Activated CD8-positive, alpha-beta memory T cell treated with anti-CD3 and anti-CD28 coated beads for 4 hours (primary cell): ENCODE measurements at regions not wholly inside any gene's neighbourhood (a gene's known extent, or its start where the extent isn't known, plus 50 kb on each side); places are given as distances from the start of the nearest gene placed in this dataset.

Experiments used
- DNase-seq, 2 donors: peaks; one replicate each; pipeline ENCODE4 v3.0.0-alpha.2; 2020; ENCODE audit warnings: low read depth in 2 of 2

DNA sequence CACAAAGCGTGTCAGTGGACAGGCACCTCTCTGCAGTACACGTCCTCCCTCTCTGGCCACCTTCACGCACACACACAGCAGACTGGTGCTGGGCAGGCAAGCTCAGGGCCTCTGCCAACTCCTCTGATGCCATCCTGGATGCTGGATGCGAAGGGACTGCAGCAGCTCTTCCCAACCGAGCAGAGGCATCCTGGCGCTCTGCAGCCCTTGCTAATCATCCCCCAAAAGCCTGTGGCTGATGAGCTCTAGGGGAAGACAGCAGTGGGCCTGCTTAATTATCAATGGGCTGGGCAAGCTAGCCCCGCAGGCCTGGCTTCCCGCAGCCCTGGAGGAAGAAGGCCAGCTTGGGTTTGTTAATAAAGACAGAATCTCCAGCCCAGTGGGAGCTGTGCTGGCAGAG is 71.3 kb upstream of the TEX51 start:
- no peak for DNase-seq

DNA sequence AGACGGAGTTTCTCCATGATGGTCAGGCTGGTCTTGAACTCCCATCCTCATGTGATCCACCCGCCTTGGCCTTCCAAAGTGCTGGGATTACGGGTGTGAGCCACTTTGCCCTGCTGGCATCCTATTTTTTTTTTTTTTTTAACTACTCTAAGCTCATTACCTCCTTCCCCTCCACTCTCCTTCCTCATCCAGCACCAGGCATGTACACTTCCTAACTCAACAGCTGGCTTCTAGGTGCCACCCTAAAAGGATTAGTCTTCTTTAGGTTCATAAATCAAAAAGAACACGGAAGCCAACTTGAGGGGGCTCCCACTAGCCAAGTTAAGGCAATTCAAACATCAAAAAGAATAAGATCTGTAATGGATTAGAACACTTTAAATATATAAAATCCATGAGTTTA is 70.6 kb upstream of the TEX51 start:
- no peak for DNase-seq

DNA sequence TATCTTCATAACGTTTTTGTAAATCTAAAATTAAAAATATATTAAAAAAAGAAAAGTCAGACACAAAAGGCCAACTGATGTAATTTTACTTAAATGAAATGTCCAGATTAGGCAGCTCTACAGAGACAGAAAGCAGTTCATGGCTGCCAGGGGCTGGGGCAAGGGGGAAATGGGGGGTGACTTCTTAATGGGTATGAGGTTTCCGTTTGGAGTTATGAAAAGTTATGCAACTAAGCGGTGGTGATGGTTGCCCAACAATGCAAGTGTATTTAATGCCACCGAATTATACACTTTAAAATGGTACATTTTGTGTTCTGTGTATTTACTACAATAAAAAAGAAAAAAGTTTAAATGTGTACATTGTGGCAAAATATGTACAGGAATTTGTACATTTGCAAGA is 70.2 kb upstream of the TEX51 start:
- DNase-seq: no peak

DNA sequence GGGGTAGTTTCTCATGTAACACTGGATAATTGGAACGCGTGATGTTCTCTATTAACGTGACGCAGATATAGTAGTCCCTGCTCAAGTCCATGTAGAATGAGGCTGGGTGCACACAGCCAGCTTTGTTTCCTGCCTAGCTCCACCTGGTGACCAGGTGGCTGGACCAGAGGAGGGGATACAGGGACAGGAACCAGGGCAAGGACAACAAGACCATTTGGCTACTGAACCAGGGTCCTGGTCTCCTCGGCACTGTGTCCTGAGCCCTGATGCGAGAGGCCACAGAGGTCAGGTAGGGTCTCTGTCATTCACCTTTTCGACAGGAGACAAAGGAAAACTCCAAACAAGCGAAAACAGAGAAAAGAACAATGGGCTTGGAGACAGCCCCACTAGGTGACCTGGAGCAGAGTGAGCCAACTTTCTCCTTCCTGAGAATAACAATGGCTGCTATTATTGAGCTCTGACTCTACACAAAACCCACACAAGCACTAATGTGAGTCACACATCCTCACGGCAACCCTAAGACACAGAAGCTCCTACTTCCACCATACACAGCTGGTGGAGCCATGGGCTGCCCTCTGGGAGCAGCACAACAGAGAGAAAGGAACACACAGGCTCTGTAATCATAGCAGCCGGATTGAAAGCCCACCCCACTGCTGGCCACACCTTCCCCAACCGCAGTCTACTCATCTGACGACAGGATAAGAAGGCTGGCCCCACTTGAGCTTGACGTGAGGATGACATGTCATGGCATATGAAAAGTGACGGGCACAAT is 67.3 kb upstream of the TEX51 start:
- DNase-seq: no peak

DNA sequence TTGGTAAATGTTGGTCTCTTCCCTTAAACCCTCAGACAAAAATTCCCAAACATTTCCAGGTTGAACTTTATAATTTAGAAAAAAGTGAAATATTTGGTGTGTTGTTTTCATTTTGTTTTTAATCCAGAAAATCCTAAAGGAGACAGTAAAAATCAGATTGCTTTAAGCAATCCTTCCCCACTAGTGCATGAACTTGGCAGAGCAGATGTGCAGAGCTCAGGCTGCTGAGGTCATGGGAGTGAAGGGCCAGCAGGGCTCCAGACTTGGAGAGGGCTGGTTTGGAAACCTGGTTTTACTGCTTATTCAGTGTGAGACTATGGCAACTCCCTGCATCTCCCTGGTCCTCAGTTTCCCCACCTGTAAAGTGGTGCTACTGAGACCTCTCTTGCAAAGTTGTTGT is 66.7 kb upstream of the TEX51 start:
- no peak for DNase-seq

DNA sequence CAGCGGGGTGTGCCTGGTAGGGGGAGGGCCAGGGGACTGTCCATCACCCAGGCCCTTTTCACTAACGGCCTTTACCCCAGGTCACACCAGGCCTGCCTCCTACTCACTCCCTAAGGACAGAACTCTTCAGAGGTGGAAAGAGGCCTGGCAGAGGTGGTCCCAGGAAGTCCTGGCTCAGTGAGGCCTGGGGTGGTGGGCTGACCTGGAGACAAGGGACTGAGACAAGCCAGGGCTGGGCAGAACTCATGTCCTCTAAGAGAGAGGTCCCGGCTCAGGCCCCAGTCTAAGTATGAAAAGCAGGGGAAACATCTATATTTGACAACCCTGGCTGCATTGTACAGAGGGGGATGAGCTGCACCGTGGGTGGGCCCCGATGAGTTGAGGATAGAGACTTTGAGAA is 65.9 kb upstream of the TEX51 start:
- DNase-seq: no peak

DNA sequence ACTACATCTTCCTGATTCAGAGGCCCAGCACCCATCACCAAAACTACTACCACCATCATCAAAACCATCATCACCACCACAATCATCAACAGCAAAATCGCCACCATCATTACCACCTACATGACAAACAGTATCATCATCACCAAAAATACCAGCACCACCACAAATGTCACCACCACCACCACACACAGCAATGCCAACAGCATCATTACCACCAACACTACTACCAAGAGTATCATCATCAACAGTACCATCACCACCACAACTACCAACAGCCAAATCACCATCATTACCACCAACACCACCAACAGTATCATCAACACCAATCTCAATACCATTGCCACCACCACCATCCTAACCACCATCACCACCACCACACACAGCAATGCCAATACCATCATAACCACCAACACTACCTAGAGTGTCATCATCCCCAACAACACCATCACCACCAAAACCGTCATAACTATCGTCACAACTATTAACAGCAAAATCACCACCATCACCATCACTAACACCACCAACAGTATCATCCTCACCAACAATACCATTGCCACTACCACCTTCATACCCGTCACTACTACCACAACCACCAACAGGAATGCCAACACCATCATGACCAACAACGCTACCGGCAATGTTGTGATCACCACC is 64.6 kb upstream of the TEX51 start:
- no peak for DNase-seq

DNA sequence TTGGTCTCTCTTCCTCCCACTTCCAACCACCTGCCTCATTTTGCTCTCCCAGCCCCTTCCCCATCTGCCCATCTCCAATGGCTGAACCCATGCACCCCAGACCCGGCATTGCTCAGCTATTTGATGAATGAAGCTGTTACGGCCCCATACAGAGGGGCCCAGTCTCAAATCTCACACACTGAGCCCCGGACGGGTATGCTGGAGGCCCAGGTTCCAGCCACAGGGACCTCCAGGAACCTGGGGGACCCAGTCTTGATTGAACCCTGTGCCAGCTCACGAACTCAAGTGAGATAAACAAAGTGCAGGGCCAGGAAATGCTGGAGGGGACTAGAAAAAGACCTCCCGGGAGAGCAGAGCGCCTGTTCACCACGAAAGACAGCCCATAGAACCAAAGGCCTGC is 63.4 kb upstream of the TEX51 start:
- no peak for DNase-seq

DNA sequence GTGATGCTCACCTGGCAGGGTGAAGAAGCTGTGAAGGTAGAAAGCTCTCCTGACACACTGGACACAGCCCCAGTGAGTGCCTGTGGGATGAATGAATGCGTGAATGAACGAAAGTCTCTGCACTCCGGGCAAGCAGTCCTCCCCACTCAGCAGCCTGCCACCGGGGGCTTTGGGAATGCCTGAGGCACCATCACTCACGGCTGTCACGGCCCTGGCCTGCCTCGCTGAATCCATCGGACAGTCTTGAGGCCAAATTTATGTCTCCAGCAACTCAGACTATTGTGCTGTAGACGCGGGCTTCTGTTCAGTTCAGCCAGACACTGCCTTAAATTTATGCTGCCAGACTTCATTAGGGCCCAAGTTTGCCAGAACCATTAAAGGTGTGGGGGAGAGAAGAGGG is 62.9 kb upstream of the TEX51 start:
- no peak for DNase-seq

DNA sequence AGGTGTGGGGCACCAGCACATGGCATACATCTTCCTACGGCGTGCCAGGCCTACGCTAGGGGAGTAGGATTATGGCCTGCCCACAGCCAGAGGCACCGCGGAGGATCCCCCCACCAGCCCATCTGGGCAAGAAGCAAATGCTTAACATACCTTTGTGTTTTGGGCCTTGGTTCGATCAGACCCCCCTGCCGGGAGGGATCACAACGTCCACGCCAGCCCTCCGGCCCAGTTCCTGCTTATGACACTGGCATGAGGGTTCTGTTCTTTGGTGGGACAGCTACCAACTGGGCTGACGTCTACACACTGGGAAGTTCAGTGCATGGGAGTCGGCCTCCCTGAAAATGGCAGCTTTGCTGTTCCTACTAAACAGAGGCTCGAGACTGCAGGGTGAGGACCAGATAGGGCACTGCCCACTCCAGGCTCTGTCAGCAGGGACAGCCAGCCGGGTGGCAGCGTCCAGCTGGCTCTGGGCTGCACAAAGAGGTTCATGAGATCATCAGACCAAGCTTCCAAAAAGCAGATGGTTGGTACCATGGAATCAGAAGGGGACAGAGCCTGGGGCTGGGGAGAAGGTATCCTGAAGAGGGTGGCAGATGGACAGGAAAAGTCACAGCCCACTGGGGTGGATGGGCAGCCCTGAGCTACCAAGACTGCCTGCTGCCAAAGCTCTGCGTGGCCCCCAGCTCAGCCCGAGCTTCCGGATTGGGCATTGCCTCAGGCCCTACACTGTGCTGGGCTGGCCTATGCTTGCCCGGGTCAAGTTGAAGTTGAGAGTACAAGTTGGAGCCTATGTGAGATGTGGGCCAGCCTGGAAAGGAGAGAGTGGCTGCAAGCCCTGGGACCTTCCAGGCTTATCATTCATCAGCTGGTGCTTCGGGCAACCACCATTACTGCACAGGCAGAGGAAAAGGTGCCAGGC is 61.7 kb upstream of the TEX51 start:
- DNase-seq: no peak

DNA sequence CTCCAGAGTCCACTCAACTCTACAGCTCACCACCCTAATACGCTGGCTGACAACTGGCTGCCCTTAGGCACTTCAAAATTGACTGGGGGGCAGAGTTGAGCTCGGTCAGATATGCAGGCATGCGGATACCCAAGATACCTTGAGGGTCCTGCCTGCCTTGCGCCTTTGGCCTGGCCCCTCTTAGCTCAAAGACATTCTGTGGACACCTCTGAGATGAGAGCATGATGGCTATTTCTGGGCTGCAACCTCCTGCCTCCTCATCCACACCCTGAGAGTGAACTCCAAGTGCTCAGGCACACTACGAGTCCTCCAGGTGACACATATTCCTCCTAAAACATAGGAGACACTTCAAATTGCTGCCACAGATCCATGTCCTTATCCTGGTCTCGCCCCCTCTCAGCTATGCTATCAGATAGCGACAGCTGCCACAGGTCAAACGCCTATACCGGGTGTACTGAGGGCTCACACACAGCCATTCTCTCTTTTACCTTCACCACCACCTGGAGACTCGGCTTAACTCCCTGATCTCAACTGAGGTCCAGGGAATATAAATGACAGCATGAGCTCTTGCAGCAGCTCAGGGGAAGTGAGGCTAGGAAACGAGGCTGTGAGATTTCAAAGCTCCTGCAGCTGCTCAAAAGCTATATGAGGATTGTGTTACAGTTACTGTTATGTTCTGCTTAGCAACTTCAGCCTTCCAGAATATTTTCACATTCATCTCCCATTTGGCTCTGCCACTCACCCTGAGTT is 60.5 kb upstream of the TEX51 start:
- DNase-seq: no peak

DNA sequence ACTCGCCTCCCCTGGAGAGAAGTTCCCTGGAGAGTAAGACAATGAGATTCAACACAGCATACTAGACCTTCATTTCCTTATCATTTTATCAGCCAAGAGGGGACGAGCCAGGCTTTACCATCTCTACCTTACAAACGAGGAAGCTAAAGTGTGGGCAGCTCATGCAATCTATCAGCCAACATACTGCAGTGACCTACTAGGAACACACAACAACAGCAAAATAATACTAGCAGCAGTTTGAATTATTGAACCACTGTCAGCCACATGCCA is 60.0 kb upstream of the TEX51 start:
- no peak for DNase-seq

DNA sequence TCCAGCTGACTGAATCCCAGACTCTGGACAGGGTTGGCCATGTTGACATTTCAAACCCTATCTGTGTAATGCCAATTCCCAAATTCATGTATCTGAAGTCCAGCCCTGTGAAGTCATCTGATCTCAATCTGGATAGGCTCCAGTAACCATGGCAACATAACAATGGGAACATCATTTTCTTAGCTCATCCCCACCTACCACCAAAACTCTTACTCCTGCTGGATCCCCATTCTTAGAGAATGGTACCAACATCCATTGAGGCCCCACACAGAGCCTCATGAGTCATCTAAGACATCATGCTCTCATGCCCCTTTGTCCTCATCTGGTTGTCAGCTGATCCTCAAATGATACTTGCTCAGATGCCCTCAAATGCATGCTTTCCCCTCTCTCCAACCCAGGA is 58.9 kb upstream of the TEX51 start:
- no peak for DNase-seq

DNA sequence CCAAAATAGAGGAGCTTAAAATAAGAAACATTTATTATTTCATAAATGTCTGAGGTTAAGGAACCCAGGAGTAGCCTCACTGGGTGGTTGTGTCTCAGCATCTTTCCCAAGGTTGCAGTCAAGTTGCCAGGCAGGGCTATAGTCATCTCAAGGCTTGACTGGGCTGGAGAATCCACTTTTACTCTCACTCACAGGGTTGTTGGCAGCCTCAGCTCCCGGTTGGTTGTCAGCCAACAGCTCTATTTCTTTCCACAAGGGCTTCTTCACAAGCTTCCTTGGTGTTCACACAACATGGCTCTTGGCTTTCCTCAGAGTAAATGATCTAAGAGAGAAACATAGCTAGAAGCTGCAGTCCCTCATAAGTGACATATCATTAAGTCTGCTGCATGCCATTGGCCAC is 55.6 kb upstream of the TEX51 start:
- DNase-seq: no peak

DNA sequence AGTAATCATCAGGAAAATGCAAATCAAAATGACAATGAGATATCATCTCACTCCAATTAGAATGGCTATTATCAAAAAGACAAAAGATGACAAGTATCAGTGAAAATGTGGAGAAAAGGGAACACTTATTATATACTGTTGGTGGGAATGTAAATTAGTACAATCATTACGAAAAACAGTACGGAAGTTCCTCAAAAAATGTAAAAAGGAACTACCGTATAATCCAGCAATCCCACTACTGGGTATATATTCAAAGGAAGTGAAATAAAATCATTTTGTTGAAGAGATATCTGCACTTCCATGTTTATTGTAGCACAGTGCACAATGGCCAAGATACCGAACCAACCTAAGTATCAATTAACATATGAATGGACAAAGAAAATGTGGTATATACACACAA is 52.4 kb upstream of the TEX51 start:
- no peak for DNase-seq
